Ishikawa (cell line): ENCODE measurements at regions not wholly inside any gene's neighbourhood (a gene's known extent, or its start where the extent isn't known, plus 50 kb on each side); places are given as distances from the start of the nearest gene placed in this dataset.

Experiments used
- EP300 ChIP-seq: IDR thresholded peaks from 2 replicates; pipeline ENCODE4 v1.6.1; 2012; ENCODE audit warnings: borderline replicate concordance
- MAX ChIP-seq: IDR thresholded peaks from 2 replicates; pipeline ENCODE4 v1.6.1; 2012
- NFIC ChIP-seq: IDR thresholded peaks from 2 replicates; pipeline ENCODE4 v1.6.1; 2012
- RAD21 ChIP-seq: IDR thresholded peaks from 2 replicates; pipeline ENCODE4 v1.6.1; 2012; ENCODE audit warnings: low read depth
- REST ChIP-seq: IDR thresholded peaks from 2 replicates; pipeline ENCODE4 v1.6.1; 2012; ENCODE audit warnings: low read depth, mild to moderate bottlenecking
- TAF1 ChIP-seq: IDR thresholded peaks from 2 replicates; pipeline ENCODE4 v1.6.1; 2012; ENCODE audit warnings: low read depth, mild to moderate bottlenecking
- TEAD4 ChIP-seq: IDR thresholded peaks from 2 replicates; pipeline ENCODE4 v1.6.1; 2012
- YY1 ChIP-seq: IDR thresholded peaks from 2 replicates; pipeline ENCODE4 v1.6.1; 2012; ENCODE audit warnings: low read depth

GRCh38 chr10:93150289-93150688, 76.6 kb downstream of the CYP26A1 start:
- no peak for TF ChIP-seq TEAD4
- TF ChIP-seq EP300: no peak
- no peak for TF ChIP-seq NFIC
- no peak for TF ChIP-seq YY1
- TF ChIP-seq REST: no peak
- no peak for TF ChIP-seq TAF1
- no peak for TF ChIP-seq RAD21
- no peak for TF ChIP-seq MAX
